Liver (tissue), 3 donors: ENCODE measurements at regions not wholly inside any gene's neighbourhood (a gene's known extent, or its start where the extent isn't known, plus 50 kb on each side); places are given as distances from the start of the nearest gene placed in this dataset.

Source experiments
- EGR1 ChIP-seq, 2 donors: IDR thresholded peaks; 2 replicates each; pipeline ENCODE4 v1.6.1; 2016 to 2018; ENCODE audit warnings: antibody characterized with exemption in 2 of 2, low read depth in 2 of 2
- FOXA1 ChIP-seq: IDR thresholded peaks from 2 replicates; pipeline ENCODE4 v1.6.1; 2016; ENCODE audit warnings: antibody characterized with exemption
- GABPA ChIP-seq, 2 donors: IDR thresholded peaks in 1 of 2; conservative IDR thresholded peaks in 1 of 2; 2 replicates each; pipeline ENCODE4 v1.6.1; 2016; ENCODE audit warnings: antibody characterized with exemption in 2 of 2, mild to moderate bottlenecking in 1 of 2, moderate library complexity in 1 of 2
- HNF4A ChIP-seq, 2 donors: conservative IDR thresholded peaks; 2 replicates each; pipeline ENCODE4 v1.6.1; 2016; ENCODE audit warnings: antibody characterized with exemption in 2 of 2, mild to moderate bottlenecking in 2 of 2
- MAX ChIP-seq: IDR thresholded peaks from 2 replicates; pipeline ENCODE4 v1.6.1; 2016; ENCODE audit warnings: antibody characterized with exemption
- RAD21 ChIP-seq, 2 donors: IDR thresholded peaks; 2 replicates each; pipeline ENCODE4 v1.6.1; 2016; ENCODE audit warnings: antibody characterized with exemption in 2 of 2, mild to moderate bottlenecking in 2 of 2
- SP1 ChIP-seq: IDR thresholded peaks from 2 replicates; pipeline ENCODE4 v1.6.1; 2018; ENCODE audit warnings: antibody characterized with exemption, mild to moderate bottlenecking
- TAF1 ChIP-seq: conservative IDR thresholded peaks from 2 replicates; pipeline ENCODE4 v1.6.1; 2016; ENCODE audit warnings: antibody characterized with exemption, mild to moderate bottlenecking
- YY1 ChIP-seq: IDR thresholded peaks from 2 replicates; pipeline ENCODE4 v1.6.1; 2016; ENCODE audit warnings: antibody characterized with exemption, mild to moderate bottlenecking
- ZBTB33 ChIP-seq: IDR thresholded peaks from 2 replicates; pipeline ENCODE4 v1.6.1; 2016; ENCODE audit warnings: antibody characterized with exemption
- TF ChIP-seq, protein P1 (sequence below): fragments of 150-350 bp; IDR thresholded peaks from 2 replicates; pipeline ENCODE4 v1.5.1; 2017; ENCODE audit warnings: improper control_type of control experiment, low read depth, low read length; ENCODE audit not compliant: missing input control
- TF ChIP-seq, protein P2 (sequence below): IDR thresholded peaks from 2 replicates; pipeline ENCODE4 v1.6.1; 2016; ENCODE audit warnings: antibody characterized with exemption, mild to moderate bottlenecking
- TF ChIP-seq, protein P3 (sequence below): IDR thresholded peaks from 2 replicates; pipeline ENCODE4 v1.6.1; 2016; ENCODE audit warnings: antibody characterized with exemption
- donor health status: healthy.
- donor health status: healthy.

GRCh38 chr4:136495851-136496250 is 1036.4 kb downstream of the PCDH18 start:
- TF ChIP-seq, protein P1, sequence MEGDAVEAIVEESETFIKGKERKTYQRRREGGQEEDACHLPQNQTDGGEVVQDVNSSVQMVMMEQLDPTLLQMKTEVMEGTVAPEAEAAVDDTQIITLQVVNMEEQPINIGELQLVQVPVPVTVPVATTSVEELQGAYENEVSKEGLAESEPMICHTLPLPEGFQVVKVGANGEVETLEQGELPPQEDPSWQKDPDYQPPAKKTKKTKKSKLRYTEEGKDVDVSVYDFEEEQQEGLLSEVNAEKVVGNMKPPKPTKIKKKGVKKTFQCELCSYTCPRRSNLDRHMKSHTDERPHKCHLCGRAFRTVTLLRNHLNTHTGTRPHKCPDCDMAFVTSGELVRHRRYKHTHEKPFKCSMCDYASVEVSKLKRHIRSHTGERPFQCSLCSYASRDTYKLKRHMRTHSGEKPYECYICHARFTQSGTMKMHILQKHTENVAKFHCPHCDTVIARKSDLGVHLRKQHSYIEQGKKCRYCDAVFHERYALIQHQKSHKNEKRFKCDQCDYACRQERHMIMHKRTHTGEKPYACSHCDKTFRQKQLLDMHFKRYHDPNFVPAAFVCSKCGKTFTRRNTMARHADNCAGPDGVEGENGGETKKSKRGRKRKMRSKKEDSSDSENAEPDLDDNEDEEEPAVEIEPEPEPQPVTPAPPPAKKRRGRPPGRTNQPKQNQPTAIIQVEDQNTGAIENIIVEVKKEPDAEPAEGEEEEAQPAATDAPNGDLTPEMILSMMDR, result no peak
- TF ChIP-seq ZBTB33 (no peak), GABPA (IDR thresholded peaks at IDR 0.05 in 1 of 2, conservative IDR thresholded peaks at IDR 0.05 in 1 of 2) (no peak), RAD21 (IDR thresholded peaks at IDR 0.05) (no peak), EGR1 (IDR thresholded peaks at IDR 0.05; ENCODE audit: low read depth in 2 of 2) (no peak), FOXA1 (no peak), SP1 (no peak), HNF4A (conservative IDR thresholded peaks at IDR 0.05) (no peak), TAF1 (no peak), YY1 (no peak), MAX (no peak)
- TF ChIP-seq, protein P2, sequence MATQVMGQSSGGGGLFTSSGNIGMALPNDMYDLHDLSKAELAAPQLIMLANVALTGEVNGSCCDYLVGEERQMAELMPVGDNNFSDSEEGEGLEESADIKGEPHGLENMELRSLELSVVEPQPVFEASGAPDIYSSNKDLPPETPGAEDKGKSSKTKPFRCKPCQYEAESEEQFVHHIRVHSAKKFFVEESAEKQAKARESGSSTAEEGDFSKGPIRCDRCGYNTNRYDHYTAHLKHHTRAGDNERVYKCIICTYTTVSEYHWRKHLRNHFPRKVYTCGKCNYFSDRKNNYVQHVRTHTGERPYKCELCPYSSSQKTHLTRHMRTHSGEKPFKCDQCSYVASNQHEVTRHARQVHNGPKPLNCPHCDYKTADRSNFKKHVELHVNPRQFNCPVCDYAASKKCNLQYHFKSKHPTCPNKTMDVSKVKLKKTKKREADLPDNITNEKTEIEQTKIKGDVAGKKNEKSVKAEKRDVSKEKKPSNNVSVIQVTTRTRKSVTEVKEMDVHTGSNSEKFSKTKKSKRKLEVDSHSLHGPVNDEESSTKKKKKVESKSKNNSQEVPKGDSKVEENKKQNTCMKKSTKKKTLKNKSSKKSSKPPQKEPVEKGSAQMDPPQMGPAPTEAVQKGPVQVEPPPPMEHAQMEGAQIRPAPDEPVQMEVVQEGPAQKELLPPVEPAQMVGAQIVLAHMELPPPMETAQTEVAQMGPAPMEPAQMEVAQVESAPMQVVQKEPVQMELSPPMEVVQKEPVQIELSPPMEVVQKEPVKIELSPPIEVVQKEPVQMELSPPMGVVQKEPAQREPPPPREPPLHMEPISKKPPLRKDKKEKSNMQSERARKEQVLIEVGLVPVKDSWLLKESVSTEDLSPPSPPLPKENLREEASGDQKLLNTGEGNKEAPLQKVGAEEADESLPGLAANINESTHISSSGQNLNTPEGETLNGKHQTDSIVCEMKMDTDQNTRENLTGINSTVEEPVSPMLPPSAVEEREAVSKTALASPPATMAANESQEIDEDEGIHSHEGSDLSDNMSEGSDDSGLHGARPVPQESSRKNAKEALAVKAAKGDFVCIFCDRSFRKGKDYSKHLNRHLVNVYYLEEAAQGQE, result no peak
- TF ChIP-seq, protein P3, sequence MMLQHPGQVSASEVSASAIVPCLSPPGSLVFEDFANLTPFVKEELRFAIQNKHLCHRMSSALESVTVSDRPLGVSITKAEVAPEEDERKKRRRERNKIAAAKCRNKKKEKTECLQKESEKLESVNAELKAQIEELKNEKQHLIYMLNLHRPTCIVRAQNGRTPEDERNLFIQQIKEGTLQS, result no peak
